IPS-NIHi7 (cell line): ENCODE measurements at regions not wholly inside any gene's neighbourhood (a gene's known extent, or its start where the extent isn't known, plus 50 kb on each side); places are given as distances from the start of the nearest gene placed in this dataset.
"Not testable (repeated sequence)": the region's sequence is repeated elsewhere in the genome, so short reads cannot be mapped to it uniquely, and the experiment has no call there.

Experiments used
- DNase-seq: peaks from one replicate; pipeline ENCODE4 v3.0.0; 2012; ENCODE audit warnings: mixed read lengths; ENCODE audit errors: extremely low spot score

GRCh38 chr2:219726916-219727315 lies 99.5 kb downstream of the SLC4A3 start:
- DNase-seq: peak; percentile 67

GRCh38 chr2:219727771-219728429 lies 100.5 kb downstream of the SLC4A3 start:
- DNase-seq: no peak

- DNase-seq: no peak
Measured at GRCh38 chr2:219728991-219729487, 101.6 kb downstream of the SLC4A3 start.

- DNase-seq: no peak
Measured at GRCh38 chr2:219731173-219731572, 103.7 kb downstream of the SLC4A3 start.

- DNase-seq: no peak
Measured at GRCh38 chr2:219733106-219733505, 105.7 kb downstream of the SLC4A3 start.

- no peak for DNase-seq
Measured at GRCh38 chr2:219733746-219734145, 106.3 kb downstream of the SLC4A3 start.

GRCh38 chr2:219736209-219736608 lies 108.8 kb downstream of the SLC4A3 start:
- peak; percentile 73 for DNase-seq

GRCh38 chr2:219737270-219737691 lies 109.9 kb downstream of the SLC4A3 start:
- peak; percentile 47 for DNase-seq

GRCh38 chr2:219739066-219739465 lies 111.6 kb downstream of the SLC4A3 start:
- no peak for DNase-seq

- DNase-seq: no peak
Measured at GRCh38 chr2:219739866-219740440, 112.5 kb downstream of the SLC4A3 start.

- no peak for DNase-seq
Measured at GRCh38 chr2:219743548-219743947, 116.1 kb downstream of the SLC4A3 start.

- DNase-seq: no peak
Measured at GRCh38 chr2:219744066-219744465, 116.6 kb downstream of the SLC4A3 start.

- no peak for DNase-seq
Measured at GRCh38 chr2:219744600-219744999, 117.2 kb downstream of the SLC4A3 start.

- no peak for DNase-seq
Measured at GRCh38 chr2:219747637-219748036, 120.2 kb downstream of the SLC4A3 start.

GRCh38 chr2:219748671-219749570 lies 121.5 kb downstream of the SLC4A3 start:
- DNase-seq: no peak

GRCh38 chr2:219751121-219751520 lies 123.7 kb downstream of the SLC4A3 start:
- DNase-seq: not testable (repeated sequence)

GRCh38 chr2:219752726-219753125 lies 125.3 kb downstream of the SLC4A3 start:
- no peak for DNase-seq

- no peak for DNase-seq
Measured at GRCh38 chr2:219758907-219759680, 131.7 kb downstream of the SLC4A3 start.

- DNase-seq: no peak
Measured at GRCh38 chr2:219759801-219760200, 132.4 kb downstream of the SLC4A3 start.

- no peak for DNase-seq
Measured at GRCh38 chr2:219765231-219765911, 137.9 kb downstream of the SLC4A3 start.

GRCh38 chr2:219766658-219767057 lies 139.2 kb downstream of the SLC4A3 start:
- DNase-seq: no peak
